ENCODE measurements at regions not wholly inside any gene's neighbourhood (a gene's known extent, or its start where the extent isn't known, plus 50 kb on each side); places are given as distances from the start of the nearest gene placed in this dataset.

DNA sequence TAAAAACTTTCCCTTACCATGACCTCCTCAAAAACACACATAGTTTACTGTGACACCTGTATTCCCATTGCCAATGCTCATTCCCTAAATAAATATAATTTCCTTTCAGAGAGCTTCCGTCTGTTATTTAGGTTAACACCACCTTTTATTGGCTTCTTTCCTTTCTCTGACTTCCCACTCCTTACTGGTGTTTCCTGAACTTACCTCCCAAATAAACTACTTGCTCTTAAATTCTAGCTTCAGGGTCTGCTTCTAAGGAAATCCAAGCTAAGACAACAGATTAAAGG, 67.4 kb upstream of the ZNF746 start:
- TF ChIP-seq, protein P1, sequence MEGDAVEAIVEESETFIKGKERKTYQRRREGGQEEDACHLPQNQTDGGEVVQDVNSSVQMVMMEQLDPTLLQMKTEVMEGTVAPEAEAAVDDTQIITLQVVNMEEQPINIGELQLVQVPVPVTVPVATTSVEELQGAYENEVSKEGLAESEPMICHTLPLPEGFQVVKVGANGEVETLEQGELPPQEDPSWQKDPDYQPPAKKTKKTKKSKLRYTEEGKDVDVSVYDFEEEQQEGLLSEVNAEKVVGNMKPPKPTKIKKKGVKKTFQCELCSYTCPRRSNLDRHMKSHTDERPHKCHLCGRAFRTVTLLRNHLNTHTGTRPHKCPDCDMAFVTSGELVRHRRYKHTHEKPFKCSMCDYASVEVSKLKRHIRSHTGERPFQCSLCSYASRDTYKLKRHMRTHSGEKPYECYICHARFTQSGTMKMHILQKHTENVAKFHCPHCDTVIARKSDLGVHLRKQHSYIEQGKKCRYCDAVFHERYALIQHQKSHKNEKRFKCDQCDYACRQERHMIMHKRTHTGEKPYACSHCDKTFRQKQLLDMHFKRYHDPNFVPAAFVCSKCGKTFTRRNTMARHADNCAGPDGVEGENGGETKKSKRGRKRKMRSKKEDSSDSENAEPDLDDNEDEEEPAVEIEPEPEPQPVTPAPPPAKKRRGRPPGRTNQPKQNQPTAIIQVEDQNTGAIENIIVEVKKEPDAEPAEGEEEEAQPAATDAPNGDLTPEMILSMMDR (IDR thresholded peaks at IDR 0.05), result no peak

DNA sequence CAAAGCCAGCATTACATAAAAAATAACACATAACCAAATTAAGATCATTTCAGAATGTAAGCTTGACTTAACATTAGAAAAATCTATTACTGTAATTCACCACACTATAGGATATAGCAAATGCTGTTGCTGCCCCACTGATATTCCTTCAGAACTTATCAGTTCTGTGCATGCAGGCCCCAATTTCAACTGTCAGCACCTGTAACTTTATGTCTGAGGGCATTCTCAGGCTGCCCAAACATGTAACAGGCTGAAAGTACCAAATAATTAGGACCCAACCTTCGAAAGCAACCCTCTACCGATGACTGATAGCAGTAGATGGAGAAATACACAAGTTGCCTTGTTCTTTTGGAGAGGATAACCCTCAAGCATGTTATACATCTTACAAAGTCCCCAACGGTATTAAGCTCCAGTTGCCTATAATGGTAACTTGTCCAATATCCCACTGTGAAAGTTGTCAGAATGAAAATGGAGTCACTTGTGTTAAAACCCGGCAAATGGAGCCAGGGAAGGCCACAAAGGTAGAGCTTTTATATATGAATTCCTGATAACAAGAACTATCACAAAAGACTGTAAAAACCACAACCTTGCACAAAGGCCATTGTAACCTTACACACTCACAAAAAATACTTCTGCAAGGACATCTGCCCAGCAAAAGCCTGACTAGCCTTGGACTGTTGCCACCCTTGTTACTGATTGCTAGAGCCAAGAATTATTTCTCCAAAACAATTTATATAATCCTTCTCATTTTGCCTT, 66.9 kb upstream of the ZNF746 start:
- TF ChIP-seq, protein P1 (IDR thresholded peaks at IDR 0.05), result no peak

DNA sequence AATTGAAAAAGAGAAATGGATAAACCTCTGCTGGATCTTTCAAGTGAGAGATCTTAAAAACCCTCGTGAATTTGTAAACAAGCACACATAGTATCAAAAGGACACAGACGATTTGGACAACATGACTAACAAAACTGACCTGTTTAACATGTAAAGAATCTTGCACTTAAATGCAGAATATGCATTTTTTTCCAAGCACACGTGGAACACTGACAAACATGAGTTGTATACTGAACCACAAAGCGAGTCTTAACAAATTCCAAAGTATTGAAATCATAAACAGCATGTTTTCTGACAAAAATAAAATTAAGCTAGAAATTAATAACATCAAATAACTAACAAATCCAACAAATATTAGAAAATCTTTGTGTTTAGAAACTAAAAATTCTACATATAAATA, 65.0 kb upstream of the ZNF746 start:
- TF ChIP-seq, protein P1 (IDR thresholded peaks at IDR 0.05), result no peak

DNA sequence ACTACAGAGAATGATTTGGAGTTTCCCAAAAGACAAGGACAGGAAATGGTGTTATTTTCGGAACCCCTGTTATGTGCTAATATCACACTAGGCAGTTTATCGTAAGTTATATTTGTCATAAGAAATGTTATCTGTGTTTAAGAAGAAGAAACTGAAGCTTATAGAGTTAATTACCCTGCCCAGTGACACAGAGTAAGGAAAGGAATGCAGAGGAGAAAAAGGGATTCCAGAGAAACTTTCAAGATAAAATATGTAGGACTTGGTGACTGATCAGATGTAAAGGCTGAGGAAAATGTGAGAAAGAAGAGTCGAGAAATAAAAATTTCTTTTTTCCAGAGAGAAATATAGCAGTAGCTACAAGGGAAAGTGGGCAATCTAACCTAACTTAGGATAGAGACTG, 63.5 kb upstream of the ZNF746 start:
- TF ChIP-seq, protein P1 (IDR thresholded peaks at IDR 0.05), result no peak

DNA sequence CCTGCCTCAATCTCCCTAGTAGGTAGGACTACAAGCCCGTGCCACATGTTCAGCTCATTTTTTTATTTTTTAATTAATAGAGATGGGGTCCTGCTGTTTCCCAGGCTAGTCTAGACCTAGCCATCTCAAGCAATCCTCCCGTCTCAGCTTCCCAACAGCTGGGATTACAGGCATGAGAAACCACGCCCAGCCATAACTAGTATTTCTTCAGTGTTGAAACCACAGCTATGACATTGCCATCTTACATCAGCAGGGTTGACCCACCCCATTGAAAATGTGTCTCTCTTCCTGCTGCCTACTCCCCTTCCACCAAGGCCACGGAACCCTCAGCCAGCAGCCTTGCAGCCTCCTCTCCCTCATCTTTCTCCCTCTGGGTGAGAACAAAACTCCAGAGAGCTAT, 62.1 kb upstream of the ZNF746 start:
- TF ChIP-seq, protein P1 (IDR thresholded peaks at IDR 0.05), result no peak

DNA sequence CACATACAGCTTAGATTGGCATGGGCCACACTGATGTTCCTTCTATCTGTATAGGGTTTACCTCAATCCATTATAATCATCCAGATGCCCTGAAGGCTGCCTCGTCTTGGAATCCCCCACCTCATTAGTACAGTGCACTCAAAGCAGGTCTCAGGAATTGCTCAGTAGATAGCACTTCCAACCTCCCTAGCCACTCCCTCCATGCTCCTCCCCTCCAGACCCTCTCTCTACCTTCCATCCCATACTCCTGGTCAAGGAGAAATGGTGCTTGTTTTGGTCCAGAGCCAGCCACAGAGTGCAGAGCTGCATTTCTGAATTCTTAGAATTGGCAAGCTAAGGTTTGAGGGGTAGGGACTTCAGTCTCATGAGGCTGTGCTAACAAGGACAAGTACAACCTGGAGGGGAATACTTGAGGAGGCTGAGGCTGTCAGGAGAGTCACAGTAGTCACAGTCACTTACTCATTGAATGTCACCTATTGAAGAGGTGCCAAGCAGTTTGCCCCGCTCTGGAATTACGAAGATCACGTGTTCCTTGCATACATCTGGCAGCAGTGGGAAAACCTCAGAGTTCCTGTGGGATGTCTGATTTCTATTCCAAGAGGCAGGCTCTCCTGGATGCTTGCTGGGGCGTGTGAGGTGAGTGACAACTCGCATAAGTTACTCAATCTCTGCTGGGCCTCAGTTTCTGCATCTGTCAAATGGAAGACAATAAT, 60.7 kb upstream of the ZNF746 start:
- TF ChIP-seq, protein P1 (IDR thresholded peaks at IDR 0.05), result no peak

DNA sequence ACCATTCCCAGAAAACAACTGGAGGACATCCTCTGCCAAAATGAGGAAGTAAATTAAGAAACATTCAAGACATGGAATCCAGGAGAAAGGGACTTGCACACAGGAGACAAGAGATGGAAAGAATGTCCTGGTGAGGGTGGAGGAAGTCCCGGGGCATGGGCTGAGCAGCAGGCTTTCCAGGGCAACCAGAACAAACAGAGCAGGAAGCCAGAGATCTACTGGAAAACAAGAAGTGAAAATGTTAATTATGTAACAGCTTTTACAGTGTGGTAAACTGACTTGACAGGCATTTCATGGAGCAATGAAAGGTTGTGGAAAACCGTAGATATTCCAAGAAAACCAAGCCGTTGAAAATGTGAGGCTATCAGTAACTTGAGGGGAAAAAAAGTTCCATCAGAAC, 55.2 kb upstream of the ZNF746 start:
- TF ChIP-seq, protein P1 (IDR thresholded peaks at IDR 0.05), result no peak
